Astrocyte of the cerebellum (primary cell): ENCODE measurements at regions not wholly inside any gene's neighbourhood (a gene's known extent, or its start where the extent isn't known, plus 50 kb on each side); places are given as distances from the start of the nearest gene placed in this dataset.

ENCODE experiments used
- DNase-seq: peaks from one replicate; pipeline ENCODE4 v3.0.0-alpha.2; 2011; ENCODE audit warnings: low read depth
- H3K4me3 ChIP-seq: 2 replicates; pipeline ENCODE4 v1.5.1; 2011; ENCODE audit warnings: mild to moderate bottlenecking, low read depth, low read length, moderate library complexity
- in situ Hi-C: cut with HindIII; loops from 2 replicates; pipeline ENCODE4 v1.10.0; 2017; ENCODE audit warnings: low sequenced_read_pairs
- TF ChIP-seq, protein P1 (sequence below): IDR thresholded peaks from 2 replicates; pipeline ENCODE4 v1.5.1; 2012; ENCODE audit warnings: low read length, low read depth, moderate library complexity, mild to moderate bottlenecking; ENCODE audit errors: missing control alignments

DNA sequence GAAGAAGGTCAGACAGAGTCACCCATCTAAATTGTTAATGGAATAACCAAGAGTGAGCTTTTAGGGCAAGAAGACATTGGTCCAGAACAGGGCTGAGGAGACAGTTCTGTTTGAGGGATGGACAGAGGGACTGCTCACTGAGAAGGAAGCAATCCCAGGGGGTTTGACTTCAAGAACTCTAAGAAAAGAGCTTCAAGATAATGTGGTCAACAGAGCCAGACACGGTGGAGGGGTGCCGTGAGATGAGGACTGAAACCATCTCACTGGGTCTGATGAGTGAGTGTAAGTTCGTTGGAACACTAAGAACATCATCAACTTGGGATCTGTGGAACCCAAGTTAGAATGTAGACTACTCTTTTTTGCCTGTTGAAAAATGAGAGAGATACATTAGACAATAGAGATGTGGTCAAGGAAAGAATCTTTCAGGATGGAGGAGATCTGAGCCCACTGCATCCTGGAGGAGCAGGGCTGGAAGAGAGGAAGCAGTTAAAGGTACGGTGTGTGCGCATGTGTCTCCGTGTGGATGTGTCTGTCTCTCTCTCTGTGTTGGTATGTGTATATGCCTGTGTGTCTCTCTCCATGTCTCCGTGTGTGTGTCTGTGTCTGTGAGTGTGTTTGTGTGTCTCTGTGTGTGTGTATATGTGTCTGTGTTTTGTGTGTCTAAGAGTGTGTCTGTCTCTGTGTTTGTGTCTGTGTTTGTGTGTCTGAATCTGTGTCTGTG is 172.1 kb downstream of the MYCN start:
- in situ Hi-C loops = no loop called here
- TF ChIP-seq, protein P1, sequence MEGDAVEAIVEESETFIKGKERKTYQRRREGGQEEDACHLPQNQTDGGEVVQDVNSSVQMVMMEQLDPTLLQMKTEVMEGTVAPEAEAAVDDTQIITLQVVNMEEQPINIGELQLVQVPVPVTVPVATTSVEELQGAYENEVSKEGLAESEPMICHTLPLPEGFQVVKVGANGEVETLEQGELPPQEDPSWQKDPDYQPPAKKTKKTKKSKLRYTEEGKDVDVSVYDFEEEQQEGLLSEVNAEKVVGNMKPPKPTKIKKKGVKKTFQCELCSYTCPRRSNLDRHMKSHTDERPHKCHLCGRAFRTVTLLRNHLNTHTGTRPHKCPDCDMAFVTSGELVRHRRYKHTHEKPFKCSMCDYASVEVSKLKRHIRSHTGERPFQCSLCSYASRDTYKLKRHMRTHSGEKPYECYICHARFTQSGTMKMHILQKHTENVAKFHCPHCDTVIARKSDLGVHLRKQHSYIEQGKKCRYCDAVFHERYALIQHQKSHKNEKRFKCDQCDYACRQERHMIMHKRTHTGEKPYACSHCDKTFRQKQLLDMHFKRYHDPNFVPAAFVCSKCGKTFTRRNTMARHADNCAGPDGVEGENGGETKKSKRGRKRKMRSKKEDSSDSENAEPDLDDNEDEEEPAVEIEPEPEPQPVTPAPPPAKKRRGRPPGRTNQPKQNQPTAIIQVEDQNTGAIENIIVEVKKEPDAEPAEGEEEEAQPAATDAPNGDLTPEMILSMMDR = no peak
- DNase-seq = no peak
- no peak overlapping the region for H3K4me3 ChIP-seq

DNA sequence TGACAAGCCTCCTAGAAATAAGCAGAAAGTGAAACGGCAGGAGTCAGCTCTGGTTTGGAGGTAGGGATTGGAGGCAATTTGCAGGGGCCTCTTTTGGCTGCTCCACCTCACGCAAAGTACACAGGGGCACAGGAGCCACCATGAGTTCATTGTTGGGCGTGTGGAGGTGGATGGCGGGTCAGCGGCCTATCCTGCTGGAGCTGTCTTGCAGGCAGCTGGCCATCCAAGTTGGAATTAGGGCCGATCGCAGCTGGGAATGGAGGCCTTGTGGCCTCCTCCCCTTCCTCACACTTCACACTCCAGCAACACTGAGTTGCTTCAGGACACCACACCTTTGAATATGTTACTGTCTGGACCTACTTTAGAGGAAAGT is 171.5 kb downstream of the MYCN start:
- in situ Hi-C loops = no loop called here
- no peak for DNase-seq
- TF ChIP-seq, protein P1 = no peak
- H3K4me3 ChIP-seq = no peak overlapping the region

DNA sequence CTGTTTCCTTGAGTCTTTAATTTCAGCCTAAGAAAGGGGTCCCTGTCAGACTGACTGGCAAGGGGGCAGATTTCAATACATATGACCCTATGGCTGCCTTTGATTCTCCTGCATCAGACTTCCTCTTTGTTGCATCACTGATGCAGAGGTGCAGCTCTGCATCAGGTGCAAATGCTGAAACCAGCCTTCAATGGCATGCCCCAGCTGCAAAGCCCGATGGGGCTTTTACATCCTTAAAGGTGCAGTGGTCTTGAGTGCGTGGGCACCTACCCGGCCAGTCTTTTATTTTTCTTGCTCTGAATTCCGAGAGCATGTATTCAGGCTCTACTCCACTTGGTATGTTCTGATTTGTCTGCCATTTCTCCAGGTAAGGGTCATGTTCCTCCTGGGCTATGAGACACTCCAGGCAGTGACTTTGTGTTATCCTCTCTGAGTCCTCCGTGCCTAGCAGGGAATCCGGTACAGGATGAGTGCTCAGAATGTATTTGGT is 169.5 kb downstream of the MYCN start:
- TF ChIP-seq, protein P1 = no peak
- H3K4me3 ChIP-seq = no peak overlapping the region
- no peak for DNase-seq
- in situ Hi-C loops = no loop called here

DNA sequence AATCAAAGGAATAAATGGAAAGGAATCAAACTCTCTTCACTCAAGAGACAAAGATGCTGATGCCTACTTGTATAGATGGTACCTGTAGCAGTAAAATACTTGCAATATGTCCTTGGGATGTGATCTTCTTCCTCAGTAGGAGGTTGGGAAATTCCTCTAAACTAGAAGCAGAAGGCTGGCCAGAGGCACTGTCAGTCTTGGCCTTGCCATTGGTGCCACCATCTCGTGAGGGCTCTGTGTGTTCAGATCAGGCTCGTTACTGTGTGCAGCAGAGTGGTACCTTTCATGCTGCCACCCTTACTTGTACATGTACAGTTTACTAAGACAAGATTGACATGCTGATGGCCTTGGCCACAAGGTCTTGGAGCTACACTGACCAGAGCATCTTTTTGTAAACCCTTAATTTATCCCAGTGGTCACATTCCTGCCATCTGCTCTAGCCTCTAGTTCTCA is 169.0 kb downstream of the MYCN start:
- H3K4me3 ChIP-seq = no peak overlapping the region
- TF ChIP-seq, protein P1 = no peak
- in situ Hi-C loops = no loop called here
- DNase-seq = no peak

DNA sequence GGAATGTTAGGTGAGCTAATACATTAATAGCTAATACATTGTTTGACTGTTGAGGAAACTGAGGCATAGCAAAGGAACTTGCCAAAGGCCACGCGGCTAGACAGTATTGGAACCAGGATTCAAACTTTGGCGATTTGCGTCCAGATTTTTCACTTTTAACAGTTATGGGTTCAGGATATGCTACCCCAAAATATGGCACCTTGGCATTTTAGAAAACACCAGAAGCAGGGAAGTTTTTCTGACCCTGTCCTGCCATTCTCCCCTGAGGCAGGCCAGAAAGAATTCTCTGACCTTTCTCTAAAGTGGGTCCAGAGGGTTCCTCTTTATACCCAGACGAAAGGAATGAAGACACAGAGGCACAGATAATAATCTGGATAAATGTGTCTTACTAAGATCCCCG is 166.9 kb downstream of the MYCN start:
- TF ChIP-seq, protein P1 = no peak
- no peak for DNase-seq
- H3K4me3 ChIP-seq = no peak overlapping the region
- in situ Hi-C loops = no loop called here

DNA sequence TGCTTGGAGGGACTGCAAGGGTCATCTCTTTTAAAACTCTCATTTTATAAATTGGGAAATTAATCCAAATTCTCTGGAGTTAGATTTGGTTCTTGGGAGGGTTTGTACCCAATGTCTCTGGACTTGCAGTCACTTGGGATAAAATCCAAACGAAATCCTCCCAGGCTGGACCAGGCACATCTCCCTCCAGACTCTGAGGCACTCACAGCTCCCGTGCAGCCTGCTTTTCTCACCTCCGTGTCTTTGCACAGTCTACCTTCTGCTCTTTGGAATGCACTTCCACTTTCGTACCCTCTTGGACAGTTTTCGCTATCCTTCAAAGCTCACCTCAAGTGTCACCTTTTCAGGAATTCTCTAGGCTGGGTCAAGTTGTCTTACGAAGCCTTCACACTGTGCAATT is 166.3 kb downstream of the MYCN start:
- TF ChIP-seq, protein P1 = no peak
- no peak for DNase-seq
- in situ Hi-C loops = no loop called here
- no peak overlapping the region for H3K4me3 ChIP-seq
